LNCaP clone FGC (cell line): ENCODE measurements at regions not wholly inside any gene's neighbourhood (a gene's known extent, or its start where the extent isn't known, plus 50 kb on each side); places are given as distances from the start of the nearest gene placed in this dataset.

ENCODE experiments used
- DNase-seq: peaks from one replicate; pipeline ENCODE4 v3.0.0-alpha.2; 2011; ENCODE audit warnings: low read depth
- H3K4me3 ChIP-seq: 2 replicates; pipeline ENCODE4 v1.5.1; 2011; ENCODE audit warnings: mild to moderate bottlenecking, low read depth, low read length, control low read depth
- TF ChIP-seq, protein P1 (sequence below): IDR thresholded peaks from 2 replicates; pipeline ENCODE4 v1.5.1; 2012; ENCODE audit warnings: mild to moderate bottlenecking; ENCODE audit not compliant: control insufficient read depth, insufficient read depth; ENCODE audit errors: extremely low read depth

DNA sequence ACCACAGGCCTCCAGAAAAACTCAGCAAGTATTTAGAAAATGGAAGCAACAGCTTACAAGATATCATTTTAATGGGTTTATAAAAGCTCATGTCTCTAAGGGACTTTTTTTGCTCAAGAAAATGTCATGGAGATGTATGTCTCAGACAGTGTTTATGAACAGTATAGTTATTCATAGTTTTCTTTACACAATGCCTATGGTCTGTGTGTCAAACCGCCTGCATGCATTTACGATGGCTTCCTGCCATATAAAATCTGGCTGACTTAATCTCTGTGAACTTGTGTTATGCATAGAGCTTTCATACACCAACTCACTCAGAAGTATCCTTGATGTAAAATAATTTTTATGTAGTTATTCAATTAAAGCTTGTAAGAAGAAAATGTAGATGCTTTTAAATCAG is 1314.2 kb upstream of the LRRTM3 start:
- TF ChIP-seq, protein P1, sequence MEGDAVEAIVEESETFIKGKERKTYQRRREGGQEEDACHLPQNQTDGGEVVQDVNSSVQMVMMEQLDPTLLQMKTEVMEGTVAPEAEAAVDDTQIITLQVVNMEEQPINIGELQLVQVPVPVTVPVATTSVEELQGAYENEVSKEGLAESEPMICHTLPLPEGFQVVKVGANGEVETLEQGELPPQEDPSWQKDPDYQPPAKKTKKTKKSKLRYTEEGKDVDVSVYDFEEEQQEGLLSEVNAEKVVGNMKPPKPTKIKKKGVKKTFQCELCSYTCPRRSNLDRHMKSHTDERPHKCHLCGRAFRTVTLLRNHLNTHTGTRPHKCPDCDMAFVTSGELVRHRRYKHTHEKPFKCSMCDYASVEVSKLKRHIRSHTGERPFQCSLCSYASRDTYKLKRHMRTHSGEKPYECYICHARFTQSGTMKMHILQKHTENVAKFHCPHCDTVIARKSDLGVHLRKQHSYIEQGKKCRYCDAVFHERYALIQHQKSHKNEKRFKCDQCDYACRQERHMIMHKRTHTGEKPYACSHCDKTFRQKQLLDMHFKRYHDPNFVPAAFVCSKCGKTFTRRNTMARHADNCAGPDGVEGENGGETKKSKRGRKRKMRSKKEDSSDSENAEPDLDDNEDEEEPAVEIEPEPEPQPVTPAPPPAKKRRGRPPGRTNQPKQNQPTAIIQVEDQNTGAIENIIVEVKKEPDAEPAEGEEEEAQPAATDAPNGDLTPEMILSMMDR = no peak
- H3K4me3 ChIP-seq = no peak overlapping the region
- DNase-seq = no peak

DNA sequence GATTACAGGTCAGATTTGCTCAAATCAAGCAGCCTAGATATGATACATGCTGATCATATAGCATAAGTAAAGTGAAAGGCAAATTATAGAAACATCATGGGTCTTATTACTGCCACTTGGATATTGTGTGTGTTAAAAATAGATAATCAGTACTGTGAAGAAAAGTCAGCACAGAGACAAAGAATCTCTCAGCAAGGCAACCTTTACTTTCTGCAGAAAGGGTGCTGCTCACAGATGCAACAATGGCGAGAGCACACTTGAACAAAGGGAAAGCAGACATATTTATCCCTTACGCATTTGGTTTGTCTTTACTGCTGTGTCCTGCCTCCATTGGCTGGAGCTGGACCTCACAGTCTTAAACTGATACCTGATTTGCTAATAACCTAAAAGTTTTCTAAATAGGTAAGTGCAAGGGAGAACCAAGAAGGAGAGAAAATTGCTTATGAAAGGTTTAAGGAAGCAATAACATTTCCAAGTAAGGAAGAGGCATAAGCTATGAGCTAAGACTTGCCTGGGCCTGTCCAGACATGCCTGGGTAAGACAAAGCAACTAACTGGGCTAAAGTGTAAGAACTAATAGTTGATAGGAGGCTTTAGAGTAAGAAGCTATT is 1310.8 kb upstream of the LRRTM3 start:
- TF ChIP-seq, protein P1 = no peak
- DNase-seq = no peak
- no peak overlapping the region for H3K4me3 ChIP-seq

DNA sequence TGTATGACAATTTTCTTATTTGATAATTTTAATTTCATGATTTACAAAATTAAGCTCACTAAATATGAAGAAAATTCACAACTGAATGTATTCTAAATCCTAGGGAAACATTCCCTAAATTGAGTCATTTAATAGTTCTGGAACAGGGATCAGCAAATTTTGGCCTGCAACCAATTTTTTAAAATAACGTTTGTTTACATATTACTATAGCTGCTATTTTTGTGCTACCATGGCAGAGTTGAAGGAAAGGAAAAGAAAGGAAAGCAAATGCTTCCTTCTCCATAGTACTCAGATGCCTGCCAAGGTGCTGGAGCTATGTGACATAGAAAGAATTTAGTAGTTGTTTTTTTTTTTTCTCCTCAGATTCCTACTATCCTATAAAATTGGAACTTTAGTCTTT is 1307.7 kb upstream of the LRRTM3 start:
- no peak for DNase-seq
- no peak overlapping the region for H3K4me3 ChIP-seq
- TF ChIP-seq, protein P1 = no peak

DNA sequence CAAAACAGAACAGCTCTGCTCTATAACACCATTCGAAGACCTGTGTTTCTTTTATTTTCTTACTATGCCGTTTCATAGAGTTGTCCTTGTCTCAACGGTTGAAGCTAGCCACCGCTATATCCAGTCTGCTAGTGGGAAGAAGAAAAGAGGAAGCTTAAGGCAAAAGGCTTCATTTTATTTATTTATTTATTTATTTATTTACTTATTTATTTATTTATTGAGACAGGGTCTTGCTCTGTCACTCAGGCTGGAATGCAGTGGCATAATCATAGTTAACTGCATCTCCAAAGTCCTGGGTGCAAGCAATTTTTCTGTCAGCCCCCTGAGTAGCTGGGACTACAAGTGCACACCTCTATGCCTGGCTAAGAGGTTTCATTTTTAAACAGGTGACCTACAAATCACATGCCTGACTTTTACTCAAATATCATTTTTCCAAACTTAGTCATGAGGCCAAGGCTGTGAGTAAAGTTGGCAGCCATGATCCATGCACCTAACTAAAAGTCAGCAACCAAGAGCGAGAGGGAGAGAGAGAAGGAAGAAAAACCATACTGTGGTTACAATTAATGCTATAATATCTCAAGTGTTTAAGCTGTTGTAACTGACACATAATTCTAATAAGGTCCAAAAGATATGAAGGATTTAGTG is 1305.3 kb upstream of the LRRTM3 start:
- no peak for DNase-seq
- TF ChIP-seq, protein P1 = no peak
- no peak overlapping the region for H3K4me3 ChIP-seq

DNA sequence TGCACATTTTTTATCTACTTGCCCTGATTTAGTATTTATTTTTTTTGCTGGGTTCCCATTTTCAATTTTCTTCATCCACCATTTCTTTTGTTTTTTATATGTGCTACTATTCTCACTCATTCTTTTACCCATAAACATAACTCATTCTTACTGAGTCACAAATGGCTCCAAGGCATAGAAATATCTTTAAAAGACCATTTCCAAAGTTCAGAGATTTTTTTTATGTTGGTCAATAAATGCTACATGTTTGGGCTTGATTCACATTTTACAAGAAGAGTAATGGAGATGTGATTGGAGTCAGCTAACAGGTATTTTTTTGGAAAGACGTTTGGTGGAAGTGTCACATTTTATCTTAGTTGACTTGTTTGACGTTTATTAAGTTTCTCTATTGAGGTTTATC is 1303.2 kb upstream of the LRRTM3 start:
- TF ChIP-seq, protein P1 = no peak
- DNase-seq = no peak
- no peak overlapping the region for H3K4me3 ChIP-seq

DNA sequence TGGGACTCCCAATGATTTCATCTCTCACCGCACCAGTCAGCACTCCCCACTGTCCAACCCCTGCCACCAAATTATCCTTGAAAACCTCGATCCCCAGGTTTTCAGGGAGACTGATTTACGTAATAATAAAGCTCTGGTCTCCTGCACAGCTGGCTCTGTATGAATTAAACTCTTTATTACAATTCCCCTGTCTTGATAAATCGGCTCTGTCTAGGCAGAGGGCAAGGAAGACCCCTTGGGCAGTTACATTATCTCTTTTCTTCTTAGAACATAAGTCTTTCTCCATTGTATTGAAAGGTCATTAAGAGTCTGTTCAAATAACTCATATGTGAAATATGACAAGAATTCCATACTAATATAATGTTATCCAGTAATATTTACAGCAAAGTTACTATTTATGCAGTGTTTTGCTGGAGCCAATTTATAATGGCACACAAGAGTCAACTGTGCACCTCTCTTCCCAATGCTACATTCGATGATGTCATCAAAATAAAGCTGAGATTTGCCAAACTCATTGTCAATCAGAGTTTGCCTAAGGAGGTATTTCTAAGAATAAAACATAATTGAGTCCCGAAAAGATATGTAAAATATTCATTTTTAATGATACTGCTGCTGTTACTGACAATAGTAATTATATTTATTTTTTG is 1297.2 kb upstream of the LRRTM3 start:
- no peak for DNase-seq
- H3K4me3 ChIP-seq = no peak overlapping the region
- TF ChIP-seq, protein P1 = no peak
